ENCODE measurements at regions not wholly inside any gene's neighbourhood (a gene's known extent, or its start where the extent isn't known, plus 50 kb on each side); places are given as distances from the start of the nearest gene placed in this dataset.

GRCh38 chr7:50854831-50855230 is 72.1 kb upstream of the GRB10 start:
- no peaks in the 10 kb centered on the region for H3K9me3 ChIP-seq (ENCODE audit: control insufficient read depth in 4 of 4, low read length in 3 of 4)
- no peaks in the 10 kb centered on the region for H3K27me3 ChIP-seq (ENCODE audit: control insufficient read depth in 4 of 4, insufficient read depth in 4 of 4, low read length in 3 of 4)
- no peaks in the 10 kb centered on the region for H3K4me1 ChIP-seq (ENCODE audit: control insufficient read depth in 4 of 4, insufficient read depth in 4 of 4, low read length in 3 of 4)
- no peak overlapping the region for H3K27ac ChIP-seq (ENCODE audit: low read depth in 1 of 2, low read length in 2 of 2)
- 84% methylated on average over 3 of the region's 3 CpGs for WGBS
- no peak overlapping the region for H3K9ac ChIP-seq (ENCODE audit: low read depth in 1 of 2, low read length in 2 of 2)
- no peak for TF ChIP-seq ATF3 (IDR thresholded peaks at IDR 0.05)
- no peak overlapping the region for H3K4me3 ChIP-seq (ENCODE audit: low read depth in 1 of 3, low read length in 3 of 3)
- H3K36me3 ChIP-seq (ENCODE audit: control insufficient read depth in 4 of 4, insufficient read depth in 3 of 4, low read depth in 1 of 4, low read length in 3 of 4) = no peaks in the 10 kb centered on the region
- DNase-seq (ENCODE audit: low spot score) = peak; percentile 8

- no peaks in the 10 kb centered on the region for H3K4me1 ChIP-seq (ENCODE audit: control insufficient read depth in 4 of 4, insufficient read depth in 4 of 4, low read length in 3 of 4)
- H3K9me3 ChIP-seq (ENCODE audit: control insufficient read depth in 4 of 4, low read length in 3 of 4) = no peaks in the 10 kb centered on the region
- H3K36me3 ChIP-seq (ENCODE audit: control insufficient read depth in 4 of 4, insufficient read depth in 3 of 4, low read depth in 1 of 4, low read length in 3 of 4) = no peaks in the 10 kb centered on the region
- H3K4me3 ChIP-seq (ENCODE audit: low read depth in 1 of 3, low read length in 3 of 3) = no peak overlapping the region
- TF ChIP-seq RAD21 (IDR thresholded peaks at IDR 0.05) (no peak), ATF3 (IDR thresholded peaks at IDR 0.05) (no peak), RXRA (IDR thresholded peaks at IDR 0.05) (no peak), GABPA (IDR thresholded peaks at IDR 0.05 in 1 of 2, conservative IDR thresholded peaks at IDR 0.05 in 1 of 2) (no peak), MAX (IDR thresholded peaks at IDR 0.05) (no peak), NR2F2 (IDR thresholded peaks at IDR 0.05) (no peak), HNF4G (IDR thresholded peaks at IDR 0.05) (no peak), SP1 (IDR thresholded peaks at IDR 0.05) (no peak), FOXA2 (IDR thresholded peaks at IDR 0.05) (no peak)
- TF ChIP-seq, protein P1, sequence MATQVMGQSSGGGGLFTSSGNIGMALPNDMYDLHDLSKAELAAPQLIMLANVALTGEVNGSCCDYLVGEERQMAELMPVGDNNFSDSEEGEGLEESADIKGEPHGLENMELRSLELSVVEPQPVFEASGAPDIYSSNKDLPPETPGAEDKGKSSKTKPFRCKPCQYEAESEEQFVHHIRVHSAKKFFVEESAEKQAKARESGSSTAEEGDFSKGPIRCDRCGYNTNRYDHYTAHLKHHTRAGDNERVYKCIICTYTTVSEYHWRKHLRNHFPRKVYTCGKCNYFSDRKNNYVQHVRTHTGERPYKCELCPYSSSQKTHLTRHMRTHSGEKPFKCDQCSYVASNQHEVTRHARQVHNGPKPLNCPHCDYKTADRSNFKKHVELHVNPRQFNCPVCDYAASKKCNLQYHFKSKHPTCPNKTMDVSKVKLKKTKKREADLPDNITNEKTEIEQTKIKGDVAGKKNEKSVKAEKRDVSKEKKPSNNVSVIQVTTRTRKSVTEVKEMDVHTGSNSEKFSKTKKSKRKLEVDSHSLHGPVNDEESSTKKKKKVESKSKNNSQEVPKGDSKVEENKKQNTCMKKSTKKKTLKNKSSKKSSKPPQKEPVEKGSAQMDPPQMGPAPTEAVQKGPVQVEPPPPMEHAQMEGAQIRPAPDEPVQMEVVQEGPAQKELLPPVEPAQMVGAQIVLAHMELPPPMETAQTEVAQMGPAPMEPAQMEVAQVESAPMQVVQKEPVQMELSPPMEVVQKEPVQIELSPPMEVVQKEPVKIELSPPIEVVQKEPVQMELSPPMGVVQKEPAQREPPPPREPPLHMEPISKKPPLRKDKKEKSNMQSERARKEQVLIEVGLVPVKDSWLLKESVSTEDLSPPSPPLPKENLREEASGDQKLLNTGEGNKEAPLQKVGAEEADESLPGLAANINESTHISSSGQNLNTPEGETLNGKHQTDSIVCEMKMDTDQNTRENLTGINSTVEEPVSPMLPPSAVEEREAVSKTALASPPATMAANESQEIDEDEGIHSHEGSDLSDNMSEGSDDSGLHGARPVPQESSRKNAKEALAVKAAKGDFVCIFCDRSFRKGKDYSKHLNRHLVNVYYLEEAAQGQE (IDR thresholded peaks at IDR 0.05) = no peak
- TF ChIP-seq, protein P2, sequence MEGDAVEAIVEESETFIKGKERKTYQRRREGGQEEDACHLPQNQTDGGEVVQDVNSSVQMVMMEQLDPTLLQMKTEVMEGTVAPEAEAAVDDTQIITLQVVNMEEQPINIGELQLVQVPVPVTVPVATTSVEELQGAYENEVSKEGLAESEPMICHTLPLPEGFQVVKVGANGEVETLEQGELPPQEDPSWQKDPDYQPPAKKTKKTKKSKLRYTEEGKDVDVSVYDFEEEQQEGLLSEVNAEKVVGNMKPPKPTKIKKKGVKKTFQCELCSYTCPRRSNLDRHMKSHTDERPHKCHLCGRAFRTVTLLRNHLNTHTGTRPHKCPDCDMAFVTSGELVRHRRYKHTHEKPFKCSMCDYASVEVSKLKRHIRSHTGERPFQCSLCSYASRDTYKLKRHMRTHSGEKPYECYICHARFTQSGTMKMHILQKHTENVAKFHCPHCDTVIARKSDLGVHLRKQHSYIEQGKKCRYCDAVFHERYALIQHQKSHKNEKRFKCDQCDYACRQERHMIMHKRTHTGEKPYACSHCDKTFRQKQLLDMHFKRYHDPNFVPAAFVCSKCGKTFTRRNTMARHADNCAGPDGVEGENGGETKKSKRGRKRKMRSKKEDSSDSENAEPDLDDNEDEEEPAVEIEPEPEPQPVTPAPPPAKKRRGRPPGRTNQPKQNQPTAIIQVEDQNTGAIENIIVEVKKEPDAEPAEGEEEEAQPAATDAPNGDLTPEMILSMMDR (IDR thresholded peaks at IDR 0.05; ENCODE audit: low read depth, low read length, missing input control) = no peak
- TF ChIP-seq, protein P3, sequence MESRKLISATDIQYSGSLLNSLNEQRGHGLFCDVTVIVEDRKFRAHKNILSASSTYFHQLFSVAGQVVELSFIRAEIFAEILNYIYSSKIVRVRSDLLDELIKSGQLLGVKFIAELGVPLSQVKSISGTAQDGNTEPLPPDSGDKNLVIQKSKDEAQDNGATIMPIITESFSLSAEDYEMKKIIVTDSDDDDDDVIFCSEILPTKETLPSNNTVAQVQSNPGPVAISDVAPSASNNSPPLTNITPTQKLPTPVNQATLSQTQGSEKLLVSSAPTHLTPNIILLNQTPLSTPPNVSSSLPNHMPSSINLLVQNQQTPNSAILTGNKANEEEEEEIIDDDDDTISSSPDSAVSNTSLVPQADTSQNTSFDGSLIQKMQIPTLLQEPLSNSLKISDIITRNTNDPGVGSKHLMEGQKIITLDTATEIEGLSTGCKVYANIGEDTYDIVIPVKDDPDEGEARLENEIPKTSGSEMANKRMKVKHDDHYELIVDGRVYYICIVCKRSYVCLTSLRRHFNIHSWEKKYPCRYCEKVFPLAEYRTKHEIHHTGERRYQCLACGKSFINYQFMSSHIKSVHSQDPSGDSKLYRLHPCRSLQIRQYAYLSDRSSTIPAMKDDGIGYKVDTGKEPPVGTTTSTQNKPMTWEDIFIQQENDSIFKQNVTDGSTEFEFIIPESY (IDR thresholded peaks at IDR 0.05) = no peak
- 85% methylated on average over 6 of the region's 6 CpGs for WGBS
- peak; percentile 26 for DNase-seq (ENCODE audit: low spot score)
- H3K9ac ChIP-seq (ENCODE audit: low read depth in 1 of 2, low read length in 2 of 2) = no peak overlapping the region
- H3K27ac ChIP-seq (ENCODE audit: low read depth in 1 of 2, low read length in 2 of 2) = no peak overlapping the region
- H3K27me3 ChIP-seq (ENCODE audit: control insufficient read depth in 4 of 4, insufficient read depth in 4 of 4, low read length in 3 of 4) = no peaks in the 10 kb centered on the region
These were observed 71.6 kb upstream of the GRB10 start for GRCh38 chr7:50854247-50854646.

Measured in liver (tissue), 8 donors.